Mesenchymal stem cell (in vitro differentiated cells and primary cell): ENCODE measurements at regions not wholly inside any gene's neighbourhood (a gene's known extent, or its start where the extent isn't known, plus 50 kb on each side); places are given as distances from the start of the nearest gene placed in this dataset.
A peak's percentile ranks its signal among the peaks of the same experiment; 100 is the strongest.

Experiments used
- DNase-seq: peaks from one replicate; pipeline ENCODE4 v3.0.0-alpha.2; 2013
- H2AFZ ChIP-seq: one replicate; pipeline ENCODE4 v1.6.1; 2013; ENCODE audit warnings: low read depth, mild to moderate bottlenecking, control low read depth, inconsistent platforms, low read length, moderate library complexity
- H2AK5ac ChIP-seq: 2 replicates; pipeline ENCODE4 v1.6.1; 2013; ENCODE audit warnings: low read length, moderate library complexity, mild to moderate bottlenecking, inconsistent platforms; ENCODE audit not compliant: severe bottlenecking
- H2BK120ac ChIP-seq: one replicate; pipeline ENCODE4 v1.6.1; 2013; ENCODE audit warnings: low read depth, mild to moderate bottlenecking, inconsistent platforms, low read length, moderate library complexity
- H2BK12ac ChIP-seq, 2 experiments: one replicate each; pipeline ENCODE4 v1.6.1; 2013; ENCODE audit warnings: inconsistent platforms in 2 of 2, low read length in 2 of 2, mild to moderate bottlenecking in 2 of 2, moderate library complexity in 2 of 2, control low read depth in 1 of 2
- H2BK15ac ChIP-seq: one replicate; pipeline ENCODE4 v1.6.1; 2013; ENCODE audit warnings: mild to moderate bottlenecking, low read depth, inconsistent platforms; ENCODE audit not compliant: poor library complexity, severe bottlenecking
- H2BK5ac ChIP-seq: 2 replicates; pipeline ENCODE4 v1.6.1; 2013; ENCODE audit warnings: low read depth, mild to moderate bottlenecking, low read length, control low read depth, inconsistent platforms; ENCODE audit not compliant: poor library complexity, severe bottlenecking
- H3K14ac ChIP-seq, 2 experiments: one replicate each; pipeline ENCODE4 v1.6.1; 2013; ENCODE audit warnings: inconsistent platforms in 2 of 2, low read length in 2 of 2, control low read depth in 1 of 2, mild to moderate bottlenecking in 1 of 2, moderate library complexity in 1 of 2
- H3K18ac ChIP-seq, 2 experiments: one replicate each; pipeline ENCODE4 v1.6.1; 2013; ENCODE audit warnings: inconsistent platforms in 2 of 2, low read length in 2 of 2, control low read depth in 1 of 2, low read depth in 1 of 2, mild to moderate bottlenecking in 1 of 2
- H3K23ac ChIP-seq, 2 experiments: one replicate each; pipeline ENCODE4 v1.6.1; 2013; ENCODE audit warnings: inconsistent platforms in 2 of 2, low read length in 2 of 2, mild to moderate bottlenecking in 2 of 2, moderate library complexity in 2 of 2, control low read depth in 1 of 2
- H3K27ac ChIP-seq: 2 replicates; pipeline ENCODE4 v1.5.1; 2013; ENCODE audit warnings: mild to moderate bottlenecking, moderate library complexity, low read length, control low read depth, inconsistent platforms; ENCODE audit not compliant: poor library complexity, severe bottlenecking
- H3K27me3 ChIP-seq, 2 experiments: 2 replicates each; pipeline versions ENCODE4 v1.6.1 to v1.7.0; 2013; ENCODE audit warnings: low read length in 2 of 2, mild to moderate bottlenecking in 2 of 2, moderate library complexity in 2 of 2, control low read depth in 1 of 2, inconsistent platforms in 1 of 2; ENCODE audit not compliant: control insufficient read depth in 1 of 2, insufficient read depth in 1 of 2
- H3K36me3 ChIP-seq, 2 experiments: 2 replicates each; pipeline versions ENCODE4 v1.6.1 to v1.7.0; 2013; ENCODE audit warnings: low read length in 2 of 2, control low read depth in 1 of 2, inconsistent platforms in 1 of 2, low read depth in 1 of 2, mild to moderate bottlenecking in 1 of 2; ENCODE audit not compliant: insufficient read depth in 2 of 2, control insufficient read depth in 1 of 2
- H3K4ac ChIP-seq, 2 experiments: one replicate each; pipeline ENCODE4 v1.6.1; 2013; ENCODE audit warnings: inconsistent platforms in 2 of 2, low read length in 2 of 2, mild to moderate bottlenecking in 2 of 2, moderate library complexity in 2 of 2, control low read depth in 1 of 2, low read depth in 1 of 2
- H3K4me1 ChIP-seq: 2 replicates; pipeline ENCODE4 v1.6.1; 2013; ENCODE audit warnings: low read depth, low read length, control low read depth; ENCODE audit not compliant: control insufficient read depth, insufficient read depth
- H3K4me2 ChIP-seq: 2 replicates; pipeline ENCODE4 v1.6.1; 2013; ENCODE audit warnings: low read length, mild to moderate bottlenecking, inconsistent platforms; ENCODE audit not compliant: poor library complexity, severe bottlenecking
- H3K4me3 ChIP-seq, 2 experiments: 2 replicates each; pipeline versions ENCODE4 v1.5.1 to v1.7.0; 2013; ENCODE audit warnings: low read length in 2 of 2, mild to moderate bottlenecking in 2 of 2, control low read depth in 1 of 2, low read depth in 1 of 2; ENCODE audit not compliant: insufficient read depth in 1 of 2
- H3K79me1 ChIP-seq: replicated peaks from 2 replicates; pipeline ENCODE4 v1.6.1; 2013; ENCODE audit warnings: mild to moderate bottlenecking, control low read depth, low read length, inconsistent platforms; ENCODE audit not compliant: poor library complexity, severe bottlenecking
- H3K9ac ChIP-seq: 2 replicates; pipeline ENCODE4 v1.7.0; 2013; ENCODE audit warnings: mild to moderate bottlenecking, low read length, moderate library complexity
- H3K9me3 ChIP-seq: 2 replicates; pipeline ENCODE4 v1.7.0; 2013; ENCODE audit warnings: mild to moderate bottlenecking, low read length; ENCODE audit not compliant: control insufficient read depth
- H4K8ac ChIP-seq: one replicate; pipeline ENCODE4 v1.6.1; 2013; ENCODE audit warnings: inconsistent platforms, mild to moderate bottlenecking, low read length, moderate library complexity
- H4K91ac ChIP-seq: one replicate; pipeline ENCODE4 v1.6.1; 2013; ENCODE audit warnings: mild to moderate bottlenecking, low read length, inconsistent platforms
- whole genome bisulfite sequencing: methylation state at CpG from one replicate; pipeline ENCODE4 v1.1.7; 2013; ENCODE audit warnings: mixed read lengths; 5-methylcytosine and 5-hydroxymethylcytosine counted together

DNA sequence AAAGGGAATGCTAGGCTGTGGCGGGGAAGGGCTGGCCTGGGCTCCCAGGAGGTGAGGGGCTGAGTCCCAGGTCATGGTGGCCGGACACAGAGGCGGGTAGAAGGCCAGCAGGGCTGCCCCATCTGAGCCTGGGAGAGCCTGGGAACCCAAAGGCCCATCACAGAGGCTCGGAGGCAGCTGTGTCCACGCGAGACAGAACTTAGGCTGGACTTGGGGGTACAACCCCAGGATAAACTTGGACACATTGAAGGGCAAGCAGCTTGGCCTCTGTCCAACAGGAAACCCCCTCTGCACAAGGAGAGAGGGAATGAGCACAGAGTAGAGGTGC, 95.9 kb downstream of the ZFP36L2 start:
- no peak overlapping the region for H2AFZ ChIP-seq
- no peak overlapping the region for H2BK15ac ChIP-seq
- peak overlapping the region; percentile 45 for H4K8ac ChIP-seq
- WGBS: 97% methylated on average over 6 of the region's 6 CpGs
- H3K36me3 ChIP-seq: no peaks in the 10 kb centered on the region
- no peak for DNase-seq
- peak overlapping the region; percentile 87 to 99 for H2BK12ac ChIP-seq
- peak overlapping the region; percentile 70 for H4K91ac ChIP-seq
- no peaks in the 10 kb centered on the region for H3K9me3 ChIP-seq
- no peak overlapping the region for H3K4me2 ChIP-seq
- H3K79me1 ChIP-seq: no peaks in the 10 kb centered on the region
- peak overlapping the region; percentile 11 for H2AK5ac ChIP-seq
- peak overlapping the region; percentile 55 to 84 for H3K18ac ChIP-seq
- H2BK5ac ChIP-seq: no peak overlapping the region
- H3K14ac ChIP-seq: peak overlapping the region in 1 of 2 experiments; percentile 5
- peaks cover 29% of the 10 kb centered on the region for H3K4me1 ChIP-seq
- no peak overlapping the region for H3K23ac ChIP-seq
- H3K4ac ChIP-seq: peak overlapping the region in 1 of 2 experiments; percentile 61
- no peak overlapping the region for H3K9ac ChIP-seq
- H2BK120ac ChIP-seq: no peak overlapping the region
- H3K4me3 ChIP-seq: no peak overlapping the region
- H3K27ac ChIP-seq: no peak overlapping the region
- no peaks in the 10 kb centered on the region for H3K27me3 ChIP-seq

DNA sequence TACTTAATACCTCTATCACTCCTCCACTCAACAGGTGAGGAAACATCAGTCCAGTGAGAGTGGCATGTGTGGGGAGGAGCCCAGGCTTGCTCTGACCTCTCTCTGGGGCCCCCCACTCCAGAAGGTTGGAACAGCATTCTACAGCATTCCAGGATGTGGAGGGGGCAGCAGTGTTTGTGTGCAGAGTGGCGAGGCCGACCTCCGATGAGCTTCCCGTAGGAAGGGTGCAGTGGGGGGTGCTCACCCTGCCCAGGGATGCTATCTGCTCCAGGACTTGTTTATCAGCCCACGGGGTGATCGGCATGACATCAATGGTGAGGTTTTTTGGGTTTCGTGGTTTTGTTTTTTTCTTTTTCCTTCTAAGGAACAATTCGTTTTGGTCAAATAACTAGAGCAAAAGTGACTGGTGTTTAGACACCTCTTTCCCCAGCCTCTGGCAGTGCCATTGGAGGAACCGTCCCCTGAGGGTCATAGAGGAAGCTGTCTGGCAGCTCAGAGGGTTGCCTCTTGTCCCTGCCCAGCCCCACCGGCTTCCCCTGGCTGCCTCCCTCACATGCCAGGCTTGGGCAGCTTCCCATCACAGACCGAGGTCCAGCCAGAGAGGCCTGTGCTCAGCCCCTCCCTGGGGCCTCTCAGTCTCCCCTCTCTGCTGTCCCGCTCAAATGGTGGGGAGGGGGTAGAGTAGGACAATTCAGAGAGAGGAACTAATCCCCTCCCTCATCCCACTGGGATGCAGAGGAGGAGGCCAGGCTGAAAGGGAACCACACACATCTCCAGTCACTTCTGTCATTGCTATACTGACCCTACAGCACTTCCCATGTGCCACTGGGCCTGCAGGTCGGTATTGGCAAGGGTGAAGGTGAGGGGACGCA, 96.5 kb downstream of the ZFP36L2 start:
- Histone ChIP-seq H3K4me3 (no peak overlapping the region), H3K27me3 (no peaks in the 10 kb centered on the region), H2BK120ac (no peak overlapping the region), H3K79me1 (no peaks in the 10 kb centered on the region), H3K9ac (no peak overlapping the region), H3K4me2 (no peak overlapping the region), H3K23ac (no peak overlapping the region), H4K91ac (peak overlapping the region; percentile 70), H2AFZ (no peak overlapping the region), H3K4ac (peak overlapping the region; percentile 47 to 61), H2AK5ac (peak overlapping the region; percentile 11), H3K9me3 (no peaks in the 10 kb centered on the region), H3K18ac (peak overlapping the region; percentile 26 to 55), H2BK5ac (no peak overlapping the region), H3K36me3 (no peaks in the 10 kb centered on the region), H3K27ac (no peak overlapping the region), H3K4me1 (peaks cover 29% of the 10 kb centered on the region), H2BK12ac (peak overlapping the region; percentile 87 to 99), H3K14ac (peak overlapping the region in 1 of 2 experiments; percentile 29), H2BK15ac (peak overlapping the region; percentile 7), H4K8ac (peak overlapping the region; percentile 45)
- DNase-seq: no peak
- 76% methylated on average over 11 of the region's 14 CpGs for WGBS

DNA sequence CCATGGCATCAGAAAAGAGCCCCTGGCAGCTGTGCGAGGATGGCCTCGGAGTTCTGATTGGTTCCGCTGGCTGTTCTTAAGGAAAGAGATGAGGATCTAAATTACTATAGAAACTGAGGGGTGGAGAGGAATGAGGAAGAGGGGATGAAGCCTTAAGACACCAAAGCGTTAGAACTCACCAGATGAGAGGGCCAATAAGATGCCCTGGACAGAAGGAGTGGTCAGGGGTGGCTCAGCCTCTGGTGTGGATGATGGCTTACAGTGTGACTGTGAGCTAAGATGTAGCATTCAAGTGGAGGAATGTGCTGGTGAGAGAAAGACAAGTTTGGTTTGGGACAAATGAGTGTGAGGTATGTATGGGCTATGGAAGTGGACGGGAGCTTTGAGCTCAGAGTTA, 97.8 kb downstream of the ZFP36L2 start:
- no peaks in the 10 kb centered on the region for H3K79me1 ChIP-seq
- H3K4me3 ChIP-seq: no peak overlapping the region
- WGBS: 95% methylated on average over 5 of the region's 5 CpGs
- H2BK5ac ChIP-seq: no peak overlapping the region
- peaks cover 22% of the 10 kb centered on the region for H3K4me1 ChIP-seq
- peak overlapping the region in 1 of 2 experiments; percentile 75 for H3K18ac ChIP-seq
- no peak overlapping the region for H4K8ac ChIP-seq
- no peaks in the 10 kb centered on the region for H3K27me3 ChIP-seq
- H3K27ac ChIP-seq: no peak overlapping the region
- no peaks in the 10 kb centered on the region for H3K9me3 ChIP-seq
- no peak overlapping the region for H3K4ac ChIP-seq
- H3K14ac ChIP-seq: peak overlapping the region in 1 of 2 experiments; percentile 88
- peak overlapping the region; percentile 43 for H4K91ac ChIP-seq
- no peak overlapping the region for H2BK120ac ChIP-seq
- H3K9ac ChIP-seq: no peak overlapping the region
- H2BK12ac ChIP-seq: peak overlapping the region; percentile 46 to 75
- H3K23ac ChIP-seq: no peak overlapping the region
- H2AFZ ChIP-seq: no peak overlapping the region
- DNase-seq: no peak
- peak overlapping the region; percentile 2 for H2BK15ac ChIP-seq
- H2AK5ac ChIP-seq: no peak overlapping the region
- H3K4me2 ChIP-seq: no peak overlapping the region
- H3K36me3 ChIP-seq: no peaks in the 10 kb centered on the region

DNA sequence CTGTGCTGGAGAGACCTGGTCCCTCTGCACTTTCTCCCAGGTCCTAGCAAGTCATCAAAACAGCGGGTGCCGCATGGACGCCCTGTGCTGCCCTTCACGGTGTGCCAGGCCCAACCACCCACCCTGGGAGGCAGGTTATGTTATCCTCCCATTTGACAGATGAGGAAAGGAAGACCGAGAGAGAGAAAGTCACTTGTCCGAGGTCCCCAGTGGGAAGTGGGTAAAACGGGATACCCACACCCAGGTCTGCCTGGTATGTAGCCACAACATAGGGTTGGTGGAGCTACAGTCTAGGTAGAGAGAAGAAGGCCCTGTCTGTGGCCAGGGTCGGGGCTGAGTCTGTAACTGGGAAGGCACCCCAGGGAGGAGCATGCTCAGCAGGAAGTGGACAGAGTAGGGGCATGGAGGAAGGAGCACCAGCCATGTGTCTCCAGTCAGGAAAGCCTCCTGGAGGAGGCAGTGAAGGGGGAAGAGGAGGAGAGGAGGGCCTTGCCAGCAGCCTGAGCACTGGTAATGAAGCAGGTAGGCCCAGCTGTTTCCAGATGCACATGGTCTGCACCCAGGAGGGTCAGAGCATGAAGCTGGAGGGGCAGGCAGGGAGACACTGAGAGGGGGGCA, 98.4 kb downstream of the ZFP36L2 start:
- Histone ChIP-seq H3K79me1 (no peaks in the 10 kb centered on the region), H2AK5ac (no peak overlapping the region), H3K36me3 (no peaks in the 10 kb centered on the region), H2AFZ (no peak overlapping the region), H3K27me3 (no peaks in the 10 kb centered on the region), H3K18ac (peak overlapping the region in 1 of 2 experiments; percentile 75), H3K9ac (no peak overlapping the region), H3K4me2 (no peak overlapping the region), H3K14ac (peak overlapping the region in 1 of 2 experiments; percentile 88), H4K8ac (peak overlapping the region; percentile 50), H3K9me3 (no peaks in the 10 kb centered on the region), H2BK15ac (no peak overlapping the region), H3K4me1 (peaks cover 22% of the 10 kb centered on the region), H2BK120ac (no peak overlapping the region), H2BK12ac (peak overlapping the region; percentile 45 to 75), H3K23ac (no peak overlapping the region), H3K27ac (no peak overlapping the region), H3K4me3 (no peak overlapping the region), H3K4ac (no peak overlapping the region), H4K91ac (peak overlapping the region; percentile 43), H2BK5ac (no peak overlapping the region)
- DNase-seq: no peak
- WGBS: 95% methylated on average over 8 of the region's 8 CpGs
